ENCODE measurements at regions not wholly inside any gene's neighbourhood (a gene's known extent, or its start where the extent isn't known, plus 50 kb on each side); places are given as distances from the start of the nearest gene placed in this dataset.

DNA sequence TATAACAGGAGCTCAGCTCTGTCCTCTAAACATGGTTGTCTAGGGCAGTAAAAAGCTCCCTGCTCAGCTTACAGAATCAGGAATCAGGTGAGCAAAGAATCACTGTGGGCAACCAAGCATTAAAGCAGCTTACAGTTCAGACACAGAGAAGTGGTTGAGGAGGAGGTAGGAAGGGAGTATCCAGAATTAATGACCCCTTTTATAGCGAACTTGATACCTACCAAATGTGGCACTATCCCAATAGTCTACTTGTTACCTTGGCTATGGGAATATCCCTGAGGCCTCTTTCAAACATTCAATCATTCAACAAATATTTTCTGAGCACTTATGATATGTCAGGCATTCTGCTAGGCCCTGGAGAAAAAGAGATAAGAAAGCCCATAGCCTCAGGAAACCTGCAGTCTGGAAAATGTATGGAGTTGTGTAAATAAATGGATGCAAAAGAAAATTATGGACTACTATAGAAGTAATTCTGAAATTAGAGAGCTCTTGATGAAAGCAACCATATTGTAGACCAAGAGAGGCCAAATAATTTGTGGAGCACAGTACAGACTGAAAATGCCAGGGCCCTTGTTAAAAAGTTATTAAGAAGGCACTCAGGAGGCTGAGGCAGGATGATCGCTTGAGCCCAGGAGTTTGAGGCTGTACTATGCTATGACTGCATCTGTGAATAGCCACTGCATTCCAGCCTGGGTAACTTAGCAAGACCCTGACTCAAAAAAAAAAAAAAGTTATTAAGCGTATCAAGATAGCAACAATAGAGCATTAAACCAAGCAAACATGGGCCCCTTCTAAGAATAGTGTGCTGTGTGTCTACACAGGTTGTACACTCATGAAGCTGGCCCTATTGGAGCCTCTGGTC, 134.0 kb upstream of the CPSF6 start:
- no peak overlapping the region for H3K4me3 ChIP-seq (ENCODE audit: low read length)
- H4K20me1 ChIP-seq (ENCODE audit: control insufficient read depth, insufficient read depth, low read depth, low read length), result no peaks in the 10 kb centered on the region
- H3K27me3 ChIP-seq (ENCODE audit: control insufficient read depth, low read length), result no peaks in the 10 kb centered on the region
- no peaks in the 10 kb centered on the region for H3K36me3 ChIP-seq (ENCODE audit: control insufficient read depth, low read length)
- no peaks in the 10 kb centered on the region for H3K9me3 ChIP-seq (ENCODE audit: control insufficient read depth, insufficient read depth, low read length)
- no peak overlapping the region for H3K4me2 ChIP-seq (ENCODE audit: low read length)
- no peak overlapping the region for H3K27ac ChIP-seq (ENCODE audit: low read depth, low read length)
- no peaks in the 10 kb centered on the region for H3F3A ChIP-seq (ENCODE audit: control insufficient read depth, insufficient read depth)
- peaks cover 30% of the 10 kb centered on the region for H3K4me1 ChIP-seq (ENCODE audit: control insufficient read depth, low read length)
- TF ChIP-seq, protein P1, sequence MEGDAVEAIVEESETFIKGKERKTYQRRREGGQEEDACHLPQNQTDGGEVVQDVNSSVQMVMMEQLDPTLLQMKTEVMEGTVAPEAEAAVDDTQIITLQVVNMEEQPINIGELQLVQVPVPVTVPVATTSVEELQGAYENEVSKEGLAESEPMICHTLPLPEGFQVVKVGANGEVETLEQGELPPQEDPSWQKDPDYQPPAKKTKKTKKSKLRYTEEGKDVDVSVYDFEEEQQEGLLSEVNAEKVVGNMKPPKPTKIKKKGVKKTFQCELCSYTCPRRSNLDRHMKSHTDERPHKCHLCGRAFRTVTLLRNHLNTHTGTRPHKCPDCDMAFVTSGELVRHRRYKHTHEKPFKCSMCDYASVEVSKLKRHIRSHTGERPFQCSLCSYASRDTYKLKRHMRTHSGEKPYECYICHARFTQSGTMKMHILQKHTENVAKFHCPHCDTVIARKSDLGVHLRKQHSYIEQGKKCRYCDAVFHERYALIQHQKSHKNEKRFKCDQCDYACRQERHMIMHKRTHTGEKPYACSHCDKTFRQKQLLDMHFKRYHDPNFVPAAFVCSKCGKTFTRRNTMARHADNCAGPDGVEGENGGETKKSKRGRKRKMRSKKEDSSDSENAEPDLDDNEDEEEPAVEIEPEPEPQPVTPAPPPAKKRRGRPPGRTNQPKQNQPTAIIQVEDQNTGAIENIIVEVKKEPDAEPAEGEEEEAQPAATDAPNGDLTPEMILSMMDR (IDR thresholded peaks at IDR 0.05; ENCODE audit: low read depth, low read length, poor library complexity, severe bottlenecking), result no peak
- TF ChIP-seq EZH2phosphoT487 (IDR thresholded peaks at IDR 0.05; ENCODE audit: borderline replicate concordance, low read length), result no peak
- no peaks in the 10 kb centered on the region for H3K79me2 ChIP-seq (ENCODE audit: control insufficient read depth, low read length)
- H3K9me2 ChIP-seq (replicated peaks; ENCODE audit: control insufficient read depth, low read length), result no peaks in the 10 kb centered on the region

DNA sequence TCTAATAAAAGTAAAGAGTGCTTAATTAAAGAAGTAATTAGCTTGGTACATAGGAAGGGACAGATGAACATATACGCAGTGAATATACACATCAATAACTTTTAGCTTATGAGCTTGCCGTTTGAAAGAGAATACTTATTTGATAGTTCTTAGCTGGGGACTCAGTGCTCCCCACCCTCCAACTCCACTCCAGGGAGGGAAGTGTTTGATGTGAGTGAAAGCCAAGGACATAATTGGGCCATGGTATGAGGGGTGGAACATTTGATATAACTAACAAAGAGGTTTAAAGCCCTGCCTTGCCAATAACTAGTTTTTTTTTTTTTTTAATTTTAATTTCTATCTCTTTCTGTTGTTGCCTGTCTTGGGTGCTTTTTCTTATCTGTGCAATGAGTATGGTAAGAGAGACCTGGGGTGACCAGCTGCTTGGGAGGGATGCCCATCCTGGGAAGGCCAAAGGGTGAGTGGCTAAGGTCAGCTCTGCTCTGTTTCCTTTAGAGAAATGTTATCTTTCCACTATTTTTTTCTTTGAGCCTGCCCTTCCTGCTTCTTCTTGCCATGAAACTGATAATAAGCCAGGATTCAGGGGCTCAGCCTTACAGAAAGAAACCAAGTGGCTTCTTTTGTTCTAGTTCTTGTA, 132.8 kb upstream of the CPSF6 start:
- Histone ChIP-seq H3K79me2 (ENCODE audit: control insufficient read depth, low read length) (no peaks in the 10 kb centered on the region), H3K27me3 (ENCODE audit: control insufficient read depth, low read length) (no peaks in the 10 kb centered on the region), H3K36me3 (ENCODE audit: control insufficient read depth, low read length) (no peaks in the 10 kb centered on the region), H3K27ac (ENCODE audit: low read depth, low read length) (no peak overlapping the region), H3K9me3 (ENCODE audit: control insufficient read depth, insufficient read depth, low read length) (no peaks in the 10 kb centered on the region), H3K4me2 (ENCODE audit: low read length) (no peak overlapping the region), H3F3A (ENCODE audit: control insufficient read depth, insufficient read depth) (no peaks in the 10 kb centered on the region), H3K4me1 (ENCODE audit: control insufficient read depth, low read length) (peaks cover 29% of the 10 kb centered on the region), H4K20me1 (ENCODE audit: control insufficient read depth, insufficient read depth, low read depth, low read length) (no peaks in the 10 kb centered on the region), H3K9me2 (replicated peaks; ENCODE audit: control insufficient read depth, low read length) (no peaks in the 10 kb centered on the region), H3K4me3 (ENCODE audit: low read length) (no peak overlapping the region)
- TF ChIP-seq EZH2phosphoT487 (IDR thresholded peaks at IDR 0.05; ENCODE audit: borderline replicate concordance, low read length), result no peak
- TF ChIP-seq, protein P1 (IDR thresholded peaks at IDR 0.05; ENCODE audit: low read depth, low read length, poor library complexity, severe bottlenecking), result no peak

- H3F3A ChIP-seq (ENCODE audit: control insufficient read depth, insufficient read depth), result no peaks in the 10 kb centered on the region
- H3K36me3 ChIP-seq (ENCODE audit: control insufficient read depth, low read length), result no peaks in the 10 kb centered on the region
- no peak overlapping the region for H3K4me3 ChIP-seq (ENCODE audit: low read length)
- no peaks in the 10 kb centered on the region for H3K27me3 ChIP-seq (ENCODE audit: control insufficient read depth, low read length)
- TF ChIP-seq, protein P1 (IDR thresholded peaks at IDR 0.05; ENCODE audit: low read depth, low read length, poor library complexity, severe bottlenecking), result no peak
- no peak for TF ChIP-seq EZH2phosphoT487 (IDR thresholded peaks at IDR 0.05; ENCODE audit: borderline replicate concordance, low read length)
- H3K9me2 ChIP-seq (replicated peaks; ENCODE audit: control insufficient read depth, low read length), result no peaks in the 10 kb centered on the region
- no peak overlapping the region for H3K4me2 ChIP-seq (ENCODE audit: low read length)
- H3K9me3 ChIP-seq (ENCODE audit: control insufficient read depth, insufficient read depth, low read length), result no peaks in the 10 kb centered on the region
- no peaks in the 10 kb centered on the region for H4K20me1 ChIP-seq (ENCODE audit: control insufficient read depth, insufficient read depth, low read depth, low read length)
- H3K79me2 ChIP-seq (ENCODE audit: control insufficient read depth, low read length), result no peaks in the 10 kb centered on the region
- H3K4me1 ChIP-seq (ENCODE audit: control insufficient read depth, low read length), result peaks cover 19% of the 10 kb centered on the region
- H3K27ac ChIP-seq (ENCODE audit: low read depth, low read length), result no peak overlapping the region
These were observed 131.8 kb upstream of the CPSF6 start for GRCh38 chr12:69107541-69107940.

Measured in DOHH2 (cell line).